Stimulated activated CD8-positive, alpha-beta memory T cell treated with anti-CD3 and anti-CD28 coated beads, Interleukin-4, amount 100 ng/mL, for 1 hour (primary cell): ENCODE measurements at regions not wholly inside any gene's neighbourhood (a gene's known extent, or its start where the extent isn't known, plus 50 kb on each side); places are given as distances from the start of the nearest gene placed in this dataset.
"Not testable (repeated sequence)": the region's sequence is repeated elsewhere in the genome, so short reads cannot be mapped to it uniquely, and the experiment has no call there.

ENCODE experiments used
- DNase-seq, 2 donors: peaks; one replicate each; pipeline ENCODE4 v3.0.0-alpha.2; 2020; ENCODE audit warnings: low read depth in 2 of 2, low spot score in 1 of 2

GRCh38 chr7:33778195-33778594, 127.1 kb upstream of the BMPER start:
- no peak for DNase-seq

DNA sequence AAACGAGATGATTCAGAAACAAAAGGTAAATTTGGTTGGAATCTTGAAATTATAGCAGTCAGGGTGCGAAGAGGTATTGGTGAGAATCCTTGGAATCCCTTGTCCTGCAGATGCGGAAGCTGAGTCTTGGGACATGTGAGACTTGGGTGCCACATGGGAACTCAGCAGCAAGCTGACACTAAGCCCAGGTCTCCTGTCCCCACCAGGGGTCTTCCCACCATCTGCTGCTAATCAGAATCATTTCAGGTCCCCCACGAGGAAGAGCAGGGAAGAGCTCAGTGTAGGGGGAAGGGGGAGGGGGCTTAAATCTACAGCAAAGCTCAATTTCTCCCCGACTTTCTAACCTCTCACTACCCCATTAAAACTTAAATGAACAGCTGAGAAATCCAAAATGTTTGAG, 126.1 kb upstream of the BMPER start:
- no peak for DNase-seq

DNA sequence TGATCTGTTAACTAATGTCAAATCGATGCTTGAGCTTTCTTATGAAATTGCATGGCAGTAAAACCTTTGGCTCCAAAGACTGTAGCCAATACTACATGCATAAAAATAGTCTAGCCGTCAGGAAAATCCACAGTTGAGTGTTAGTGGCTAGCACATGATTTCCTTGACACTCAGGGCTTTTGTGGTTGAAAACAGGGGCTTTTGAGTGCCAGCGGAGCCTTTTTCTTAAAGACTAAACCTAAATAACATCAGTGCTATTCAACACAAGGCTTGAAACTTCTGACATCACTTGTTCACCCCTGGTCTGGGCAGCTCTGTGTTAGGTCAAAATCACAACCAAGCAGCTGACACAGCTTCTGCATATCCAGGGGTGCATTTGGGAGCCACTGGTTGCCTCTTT, 124.2 kb upstream of the BMPER start:
- no peak for DNase-seq

DNA sequence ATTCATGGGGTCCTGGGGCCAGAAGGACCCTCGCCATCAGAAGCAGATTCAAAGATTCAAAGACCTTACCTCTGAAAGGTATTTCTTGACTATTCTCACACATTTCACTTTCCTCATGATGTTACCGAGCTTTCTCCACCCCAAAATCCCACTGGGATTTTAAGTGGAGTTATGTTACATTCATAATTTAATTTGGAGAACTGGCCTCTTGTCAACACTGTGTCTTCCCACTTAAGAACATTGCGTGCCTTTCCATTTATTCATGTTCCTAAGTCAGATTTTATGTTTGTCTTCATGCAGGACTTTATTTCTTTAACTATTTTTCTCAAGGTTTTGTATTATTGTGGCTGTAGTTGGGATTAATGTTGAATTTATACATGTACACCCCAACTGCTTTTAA, 123.5 kb upstream of the BMPER start:
- DNase-seq: no peak

GRCh38 chr7:33784000-33784399, 121.3 kb upstream of the BMPER start:
- DNase-seq: no peak

DNA sequence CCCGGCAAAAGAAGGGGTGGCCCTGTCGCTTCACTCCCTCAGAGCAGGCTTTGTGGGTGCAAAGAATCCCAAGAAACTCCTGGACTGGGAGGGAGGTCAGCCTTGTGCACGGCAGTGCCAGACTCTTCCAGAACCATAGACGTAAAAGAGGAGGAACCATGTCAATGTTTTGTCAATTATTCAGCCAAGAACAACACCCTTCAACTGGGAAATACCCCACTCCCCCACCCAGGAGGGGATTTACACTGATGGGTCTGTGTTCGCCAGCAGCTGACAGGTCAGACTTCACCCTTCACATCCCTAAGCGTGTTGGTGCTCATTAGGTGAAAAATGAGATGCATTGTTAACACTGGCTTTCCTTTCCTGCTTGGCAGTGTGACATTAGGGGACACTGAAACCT, 116.8 kb upstream of the BMPER start:
- no peak for DNase-seq

DNA sequence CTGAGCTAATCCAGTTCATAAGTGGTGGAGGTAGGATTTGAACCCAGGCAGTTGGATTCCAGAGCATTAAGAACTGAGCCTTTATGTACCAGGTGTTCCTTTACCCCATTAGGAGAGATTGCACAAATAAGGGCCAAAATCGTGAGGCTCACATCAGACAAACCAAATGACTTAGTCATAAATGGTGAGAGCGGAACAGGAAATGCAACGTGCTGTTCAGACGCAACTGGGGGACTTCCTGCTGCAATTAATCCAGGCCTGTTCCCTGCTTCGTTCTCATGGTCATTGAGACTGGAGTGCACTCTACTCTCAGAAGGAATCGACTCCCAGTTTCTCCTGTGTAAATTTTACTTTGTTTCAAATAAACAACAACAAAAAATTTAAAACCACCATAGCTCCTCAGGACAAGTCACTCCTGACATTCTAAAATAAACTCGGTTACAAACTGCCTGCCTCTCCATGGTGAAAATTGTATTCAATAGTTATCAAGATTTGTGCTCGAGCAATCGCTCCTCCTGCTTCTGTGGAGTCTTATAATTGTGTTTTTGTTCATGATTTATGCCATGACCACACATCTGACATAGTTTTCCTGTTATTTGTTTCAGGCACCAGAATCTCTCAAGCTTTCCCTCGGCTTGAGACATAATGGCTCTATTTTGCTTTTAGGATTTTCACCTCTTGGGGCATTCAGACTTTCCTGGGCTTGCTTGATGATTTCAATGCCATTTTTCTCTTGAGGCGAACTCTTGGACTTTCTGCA, 115.3 kb upstream of the BMPER start:
- DNase-seq: no peak

- DNase-seq: no peak
Measured at GRCh38 chr7:33790746-33791145, 114.6 kb upstream of the BMPER start.

DNA sequence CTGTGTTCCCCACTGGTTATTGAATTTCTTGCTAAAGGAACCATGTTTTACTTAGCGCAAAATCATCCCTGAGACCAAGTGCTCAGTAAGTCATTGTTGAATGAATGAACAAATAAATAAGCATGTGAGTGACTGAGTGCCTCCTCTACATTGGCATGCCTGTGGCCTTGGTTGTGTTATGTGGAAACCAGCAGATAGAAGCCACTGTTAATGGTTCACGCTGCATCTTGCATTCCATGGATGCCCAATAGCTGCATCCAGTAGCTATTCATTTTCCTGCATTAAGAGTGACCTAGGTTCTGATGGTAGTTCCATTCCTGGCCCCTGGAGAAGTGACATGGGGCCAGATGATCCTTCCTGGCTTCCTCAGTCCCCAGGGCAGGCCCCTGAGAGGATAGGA, 113.3 kb upstream of the BMPER start:
- no peak for DNase-seq

DNA sequence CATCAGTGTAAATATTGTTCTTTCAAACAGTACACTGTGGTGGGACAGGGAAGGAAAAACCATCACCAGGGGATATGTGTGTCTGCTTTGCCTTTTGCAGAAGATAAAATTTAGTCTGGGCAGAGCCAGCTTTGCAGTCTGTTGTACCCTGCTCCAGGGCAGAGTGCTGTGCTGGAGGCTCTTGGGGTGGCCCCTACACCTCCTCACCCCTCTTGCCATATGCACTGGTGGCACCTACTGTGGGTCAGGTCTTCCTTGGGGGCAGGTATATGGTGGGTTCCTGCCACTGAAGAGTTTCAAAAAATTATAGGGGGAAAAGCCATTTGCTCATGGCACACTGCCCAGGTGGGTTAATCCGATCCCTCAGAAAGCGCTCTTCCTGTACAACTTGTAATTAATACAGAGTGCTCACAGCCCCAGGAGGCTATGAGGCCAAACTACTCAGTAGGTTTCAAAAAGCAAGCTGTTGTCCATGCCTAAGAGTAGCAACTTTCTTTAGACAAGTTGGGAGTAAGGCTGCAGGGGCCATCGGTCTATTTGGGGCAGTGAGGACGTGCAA, 112.7 kb upstream of the BMPER start:
- DNase-seq: no peak

GRCh38 chr7:33793616-33794015, 111.7 kb upstream of the BMPER start:
- DNase-seq: no peak

GRCh38 chr7:33794419-33794818, 110.9 kb upstream of the BMPER start:
- no peak for DNase-seq

GRCh38 chr7:33794959-33795358, 110.4 kb upstream of the BMPER start:
- no peak for DNase-seq

- no peak for DNase-seq
Measured at GRCh38 chr7:33796538-33796937, 108.8 kb upstream of the BMPER start.

GRCh38 chr7:33797512-33797911, 107.8 kb upstream of the BMPER start:
- DNase-seq: not testable (repeated sequence)

GRCh38 chr7:33798686-33799325, 106.5 kb upstream of the BMPER start:
- DNase-seq: no peak

GRCh38 chr7:33799766-33800165, 105.6 kb upstream of the BMPER start:
- DNase-seq: no peak

GRCh38 chr7:33802600-33802999, 102.7 kb upstream of the BMPER start:
- DNase-seq: no peak

GRCh38 chr7:33804140-33804660, 101.1 kb upstream of the BMPER start:
- no peak for DNase-seq

GRCh38 chr7:33805630-33806233, 99.6 kb upstream of the BMPER start:
- no peak for DNase-seq

- DNase-seq: no peak
Measured at GRCh38 chr7:33806298-33807154, 98.8 kb upstream of the BMPER start.
